GM18519 (cell line): ENCODE measurements at regions not wholly inside any gene's neighbourhood (a gene's known extent, or its start where the extent isn't known, plus 50 kb on each side); places are given as distances from the start of the nearest gene placed in this dataset.

ENCODE experiments used
- ATAC-seq: cut with Tn5 transposase; IDR thresholded peaks from one replicate; pipeline ENCODE4 v1.9.1; 2021; ENCODE audit warnings: mild to moderate bottlenecking, moderate library complexity; ENCODE audit not compliant: unreplicated experiment, low FRiP score

DNA sequence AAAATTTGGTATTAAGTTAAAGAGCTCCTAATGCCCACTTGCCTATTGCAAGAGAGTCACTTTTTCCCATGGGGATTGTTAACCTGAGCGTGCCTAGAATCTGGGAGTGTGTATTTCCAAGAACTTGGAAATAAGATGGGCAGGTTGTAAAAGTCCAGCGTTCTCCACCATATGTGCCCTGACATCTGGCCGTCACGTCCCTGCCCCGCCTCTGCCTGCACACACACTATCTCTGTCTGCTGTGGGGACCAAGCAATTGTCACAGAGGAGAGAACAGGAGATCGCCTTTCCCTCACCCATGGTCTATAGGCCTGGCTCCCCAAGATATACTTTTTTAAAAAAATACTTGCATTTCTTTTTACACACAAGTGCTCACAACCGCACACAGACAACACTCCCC, 396.5 kb upstream of the PFKP start:
- ATAC-seq = no peak

DNA sequence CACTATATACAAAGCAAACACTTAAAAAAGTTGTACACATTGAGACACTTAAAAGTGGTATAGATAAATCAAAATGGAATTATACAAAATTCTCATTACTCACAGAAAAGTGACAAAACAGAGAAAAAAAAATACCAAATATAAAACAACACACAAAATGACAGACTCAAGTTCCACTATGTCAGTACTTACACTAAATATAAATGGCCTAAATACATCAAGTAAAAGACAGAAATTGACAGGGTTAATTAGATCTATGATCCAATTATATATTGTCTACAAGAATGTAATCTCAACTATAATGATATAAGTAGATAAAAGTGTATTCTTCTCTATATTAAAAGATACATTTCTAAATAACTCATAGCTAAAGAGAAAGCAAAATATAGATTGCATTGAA, 401.6 kb upstream of the PFKP start:
- no peak for ATAC-seq

DNA sequence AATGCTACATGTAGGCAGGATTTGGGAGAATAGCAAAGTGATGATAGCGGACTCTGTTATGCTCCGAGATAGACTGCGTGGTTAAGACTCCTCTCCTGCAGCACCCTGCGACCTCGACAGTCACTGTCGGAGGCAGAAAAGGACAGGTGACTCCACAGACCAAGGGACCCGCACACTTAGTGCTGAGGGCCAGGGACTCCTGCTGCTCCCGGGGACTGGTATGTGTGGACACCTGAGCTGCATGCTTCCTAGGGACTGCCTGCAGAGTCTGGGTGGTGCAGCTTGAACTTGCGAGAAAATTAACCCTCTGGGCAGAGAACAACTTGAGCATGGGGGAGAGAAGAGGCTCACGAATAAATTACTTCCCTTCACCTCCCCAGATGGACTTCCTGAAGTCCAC, 407.1 kb upstream of the PFKP start:
- no peak for ATAC-seq

DNA sequence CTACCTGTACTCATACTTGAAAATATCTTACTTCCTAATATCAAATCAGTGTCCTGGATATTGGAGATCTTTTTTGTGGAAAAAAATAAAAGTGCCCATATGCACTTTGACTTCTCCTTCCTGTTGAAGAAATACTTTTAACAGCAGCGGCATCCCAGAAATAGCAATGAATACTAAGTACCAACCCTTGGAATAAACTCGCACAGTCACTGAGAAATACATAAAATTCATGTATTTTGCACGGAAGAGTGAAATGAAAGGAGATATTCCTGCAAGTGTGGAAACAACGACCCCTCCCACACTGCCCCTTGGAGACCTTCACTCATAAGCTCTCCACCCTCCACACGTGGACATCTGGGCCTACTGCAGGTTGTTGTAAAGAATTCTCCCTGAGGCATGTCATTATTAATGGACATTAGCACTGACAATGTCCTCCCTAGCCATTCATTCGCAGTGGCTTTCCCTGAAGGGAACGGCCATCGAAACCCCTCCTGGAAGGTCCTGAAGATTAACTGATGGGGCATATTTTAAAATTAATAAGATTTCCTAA, 407.6 kb upstream of the PFKP start:
- no peak for ATAC-seq

DNA sequence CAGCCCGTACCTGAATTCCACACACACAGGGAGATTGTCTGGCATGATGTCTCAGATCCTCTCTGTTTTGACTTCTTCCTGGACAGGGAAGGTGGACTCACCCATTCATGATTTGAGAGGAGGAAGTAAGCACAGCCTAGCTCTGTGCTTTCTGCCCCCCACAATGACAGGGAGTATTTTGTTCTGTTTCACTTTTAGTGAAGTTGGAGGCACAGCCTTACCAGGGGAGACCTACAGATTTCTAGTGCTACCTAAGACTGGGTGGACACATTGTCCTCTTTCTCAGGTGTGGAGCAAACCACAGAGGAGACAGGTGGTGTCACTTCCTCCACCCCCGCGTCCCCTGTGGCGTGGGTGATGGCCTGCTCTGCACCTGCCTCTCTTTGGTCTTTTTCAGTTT, 408.6 kb upstream of the PFKP start:
- ATAC-seq = no peak

DNA sequence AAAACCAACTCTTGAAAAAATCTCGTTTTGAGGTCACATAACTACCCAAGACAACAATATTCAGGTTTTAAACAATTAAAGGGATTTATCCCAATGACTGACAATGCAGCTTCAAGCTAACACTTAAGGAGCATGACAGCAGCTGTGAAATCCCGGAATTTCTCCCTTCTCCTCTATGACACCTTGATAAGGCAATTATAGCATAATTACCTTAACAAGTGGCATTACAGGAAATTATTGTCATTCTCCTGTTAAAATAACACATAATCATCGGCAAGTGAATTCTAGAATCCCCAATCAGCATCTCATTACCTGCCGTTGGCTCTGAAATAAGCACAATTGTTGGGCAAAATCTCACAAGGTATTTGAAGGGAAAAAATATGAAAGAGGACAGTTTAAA, 417.0 kb upstream of the PFKP start:
- ATAC-seq = no peak

DNA sequence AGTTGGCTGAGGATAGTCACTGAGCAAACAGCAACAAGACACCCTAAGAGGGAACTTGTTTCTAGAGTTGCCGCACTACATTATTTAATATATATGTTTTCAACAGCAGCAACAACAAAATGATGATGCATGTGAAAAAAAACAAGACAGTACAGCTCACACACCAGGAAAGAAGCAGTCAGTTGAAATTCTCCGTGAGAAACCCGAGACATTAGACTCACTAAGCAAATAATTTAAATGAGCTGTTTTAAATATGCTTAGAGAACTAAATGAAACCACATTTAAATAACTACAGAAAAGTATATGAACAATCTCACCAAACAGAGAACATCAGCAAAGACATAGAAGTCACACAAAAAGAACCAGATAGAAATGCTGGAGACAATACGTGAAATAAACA, 426.3 kb upstream of the PFKP start:
- ATAC-seq = no peak

DNA sequence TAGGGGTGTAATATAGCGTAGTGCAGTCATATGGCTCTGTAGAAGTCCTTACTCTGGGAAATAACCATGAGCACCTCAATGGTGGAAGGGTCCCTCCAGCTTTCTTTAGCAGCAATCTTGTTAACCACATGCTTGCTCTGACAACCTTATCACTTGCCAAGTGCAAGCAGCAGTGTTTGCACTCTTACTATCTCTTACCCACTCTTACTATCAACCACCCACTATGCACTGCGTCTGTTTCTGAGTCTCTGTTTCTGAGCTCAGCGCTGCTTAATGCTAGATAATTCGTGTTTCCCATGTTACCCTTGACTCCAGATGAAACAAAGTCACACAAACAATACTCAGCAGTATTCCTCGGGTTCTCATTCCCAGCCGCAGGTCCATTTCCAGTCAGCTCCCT, 433.7 kb upstream of the PFKP start:
- ATAC-seq = no peak

DNA sequence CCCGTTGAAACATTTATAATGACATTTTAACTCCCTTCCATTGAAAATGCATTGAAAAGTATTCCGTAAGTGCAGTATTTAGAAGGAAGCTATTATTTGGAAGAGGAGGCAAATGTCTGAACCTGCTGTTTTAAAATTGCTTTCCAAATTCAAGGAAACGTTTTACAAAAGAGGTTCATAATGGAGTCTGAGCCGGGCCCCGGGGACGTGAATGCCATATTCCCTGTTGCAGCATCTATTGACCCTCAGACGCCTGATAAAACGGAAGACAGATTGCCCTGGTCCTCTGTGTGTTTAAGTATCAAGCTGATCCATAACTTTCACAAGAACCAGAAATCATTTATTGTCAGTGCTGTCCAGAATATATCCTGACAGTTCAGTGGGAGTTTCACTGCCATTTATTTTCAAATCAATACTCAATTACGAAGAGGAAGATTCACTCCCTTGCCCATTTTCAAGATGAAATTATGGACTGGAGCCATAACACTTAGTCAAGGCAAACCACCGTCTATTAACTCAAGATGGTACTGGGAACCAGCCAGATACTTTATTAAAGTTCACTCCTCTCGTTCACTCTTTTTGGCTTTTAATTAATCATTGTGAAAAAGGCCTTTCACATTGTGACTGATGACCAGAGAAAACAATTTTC, 435.7 kb upstream of the PFKP start:
- no peak for ATAC-seq

DNA sequence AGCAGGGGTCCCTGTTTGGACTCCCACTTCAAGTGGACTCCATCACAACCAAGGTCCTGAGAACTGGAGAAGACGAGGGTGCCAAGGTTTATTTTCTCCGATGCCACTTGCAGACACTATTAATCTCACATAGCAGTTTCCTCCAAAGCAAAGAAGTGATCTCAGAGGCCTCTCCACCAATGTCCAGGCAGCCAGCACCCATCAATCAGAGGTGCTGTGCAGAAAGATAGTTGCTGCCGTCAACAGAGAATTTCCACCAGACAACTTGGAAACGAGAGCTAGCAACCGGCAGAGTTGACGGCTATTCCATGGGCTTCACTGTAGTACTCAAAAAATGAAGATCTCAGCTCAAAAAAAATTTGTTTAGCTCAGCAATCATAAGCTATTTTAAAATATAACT, 438.6 kb upstream of the PFKP start:
- ATAC-seq = no peak

DNA sequence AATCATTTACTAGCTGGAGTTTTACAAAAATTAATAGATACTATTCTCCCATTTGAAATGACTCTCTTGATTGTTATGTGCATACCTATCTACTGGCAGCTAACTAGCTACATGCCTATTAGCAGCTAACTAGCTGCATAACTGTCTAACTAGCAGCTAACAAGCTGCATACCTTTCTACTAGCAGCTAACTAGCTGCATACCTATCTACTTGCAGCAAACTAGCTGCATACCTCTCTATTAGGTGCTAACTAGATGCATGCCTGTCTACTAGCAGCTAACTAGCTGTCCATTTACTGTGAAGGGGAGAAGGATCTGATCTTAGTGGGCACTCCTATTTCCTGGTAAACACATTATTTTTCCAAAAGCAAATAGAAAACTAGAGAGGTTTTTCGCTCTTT, 439.4 kb upstream of the PFKP start:
- ATAC-seq = no peak

DNA sequence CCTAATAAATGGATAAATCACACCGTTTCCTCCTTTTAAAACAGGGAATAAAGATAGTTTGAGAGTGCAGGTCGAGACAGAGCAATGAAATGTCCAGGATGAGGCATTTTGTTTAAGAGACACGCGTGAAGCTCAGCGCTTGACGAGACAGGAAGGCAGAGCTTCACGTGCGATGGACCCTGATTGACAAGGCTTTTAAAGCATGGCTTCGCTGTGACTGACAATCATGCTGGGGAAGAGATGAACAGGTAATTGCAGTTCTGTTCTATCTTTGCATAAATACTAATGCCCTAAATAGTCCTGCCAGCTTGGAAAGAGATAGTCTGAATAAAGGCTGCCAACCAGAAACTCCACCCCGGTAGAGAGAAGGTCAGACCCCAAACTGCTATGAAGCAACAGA, 442.3 kb upstream of the PFKP start:
- no peak for ATAC-seq

DNA sequence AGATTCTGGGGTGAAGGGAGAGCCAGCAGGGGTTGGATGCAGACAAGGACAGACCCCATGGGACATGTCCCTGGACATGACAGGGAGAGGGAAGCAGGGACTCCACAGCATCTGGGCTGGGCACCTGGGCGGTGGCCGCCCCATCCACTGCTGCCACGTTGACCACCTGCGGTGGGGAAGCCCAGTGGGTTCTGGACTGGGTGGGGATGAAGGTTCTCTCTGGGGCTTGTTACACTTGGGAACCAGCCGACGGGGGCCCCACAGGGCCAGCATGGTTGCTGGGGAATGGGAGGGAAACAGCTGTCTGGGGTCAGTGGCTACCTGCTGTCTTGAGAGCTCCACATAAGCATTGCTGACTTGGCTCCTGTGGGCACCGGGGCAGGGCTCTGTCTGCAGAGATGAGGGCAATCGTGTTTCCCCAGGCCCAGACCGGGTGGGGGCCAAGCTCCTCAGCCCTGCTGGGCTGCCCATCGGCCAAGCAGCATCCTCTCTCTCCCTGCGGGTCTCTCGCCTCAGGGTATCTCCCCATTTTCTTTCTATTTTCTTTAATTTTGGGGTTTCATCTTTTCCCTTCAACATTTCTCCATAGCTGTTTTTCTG, 443.6 kb upstream of the PFKP start:
- no peak for ATAC-seq

DNA sequence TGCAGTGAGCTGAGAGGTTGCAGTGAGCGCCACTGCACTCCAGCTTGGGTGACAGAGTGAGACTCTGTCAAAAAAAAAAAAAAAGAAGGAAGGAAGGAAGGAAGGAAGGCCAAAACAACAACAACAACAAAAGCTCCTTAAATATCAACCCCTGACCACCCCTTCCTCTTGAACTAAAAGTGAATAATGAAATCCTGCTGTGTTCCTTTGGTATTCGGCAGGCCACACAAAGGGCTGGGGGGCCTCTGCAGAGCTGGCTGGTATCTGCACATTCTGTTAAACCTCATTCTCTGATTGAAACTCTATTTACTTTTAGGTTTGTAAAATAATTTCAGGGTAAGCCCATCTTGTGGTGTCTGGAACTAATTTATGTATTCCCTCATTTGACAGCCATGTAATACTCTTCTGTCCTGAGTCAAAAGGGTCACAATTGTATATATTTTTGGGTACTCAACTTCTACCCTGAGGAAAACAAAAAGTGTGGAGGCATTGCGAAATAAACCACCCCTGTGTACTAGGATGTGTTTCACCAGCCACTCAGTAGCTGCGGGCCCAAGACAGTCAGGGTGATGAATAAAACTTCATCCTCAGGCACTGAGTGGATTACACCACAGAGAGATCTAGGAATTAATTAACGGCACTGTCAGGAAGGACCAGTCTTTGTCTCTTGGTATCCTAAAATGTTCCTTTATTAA, 446.4 kb upstream of the PFKP start:
- no peak for ATAC-seq

DNA sequence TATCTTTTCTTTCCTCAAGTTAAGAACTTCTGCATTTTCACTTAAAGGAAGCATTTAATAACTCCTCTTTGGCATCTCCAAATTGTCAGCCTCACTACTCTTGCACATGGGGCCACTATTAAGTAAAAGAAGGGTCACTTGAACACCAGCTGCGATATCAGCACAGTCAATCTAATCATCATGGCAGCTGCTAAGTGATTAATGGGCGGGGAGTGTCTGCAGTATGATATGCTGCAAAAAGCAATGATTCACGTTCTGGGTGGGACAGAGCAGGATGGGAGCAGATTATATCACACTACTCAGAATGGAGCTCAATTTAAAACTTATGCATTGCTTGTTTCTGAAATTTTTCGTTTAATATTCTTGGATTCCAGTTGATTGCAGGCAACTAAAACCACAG, 447.4 kb upstream of the PFKP start:
- no peak for ATAC-seq

DNA sequence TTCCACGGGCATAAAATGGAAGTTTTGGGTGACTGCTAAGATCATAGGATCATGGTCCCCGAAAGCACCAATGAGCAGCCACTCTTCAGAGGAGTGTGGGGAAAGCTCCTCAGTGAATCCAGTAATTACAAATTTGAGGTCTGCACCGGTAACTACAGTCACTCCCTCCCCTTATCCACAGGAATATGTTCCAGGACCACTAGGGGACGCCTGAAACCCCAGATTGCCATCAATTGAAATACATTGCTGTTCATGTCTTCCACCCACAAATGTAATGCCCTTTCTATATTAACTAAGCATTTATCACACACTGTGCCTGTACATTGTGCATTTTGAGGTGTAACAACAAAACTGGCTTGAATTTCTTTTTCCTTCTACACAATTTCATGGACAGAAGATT, 447.9 kb upstream of the PFKP start:
- no peak for ATAC-seq

DNA sequence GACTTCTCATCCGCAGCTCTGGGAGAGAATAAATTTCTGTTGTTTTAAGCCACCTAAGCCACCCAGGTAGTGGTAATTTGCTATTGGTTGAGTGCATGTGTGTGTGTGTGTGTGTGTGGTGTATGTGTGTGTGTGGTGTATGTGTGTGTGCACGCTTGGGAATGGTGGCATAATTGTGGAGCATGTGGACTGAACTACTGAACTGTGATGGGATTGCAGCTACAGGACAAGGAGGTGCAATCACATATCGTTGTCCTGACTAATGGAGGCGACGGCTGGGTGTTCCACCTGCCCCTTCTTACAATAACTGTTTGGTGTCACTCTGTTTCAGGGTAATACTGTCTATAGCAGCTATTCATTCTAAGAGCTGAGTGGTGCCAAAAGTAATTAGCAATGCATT, 448.7 kb upstream of the PFKP start:
- ATAC-seq = no peak

DNA sequence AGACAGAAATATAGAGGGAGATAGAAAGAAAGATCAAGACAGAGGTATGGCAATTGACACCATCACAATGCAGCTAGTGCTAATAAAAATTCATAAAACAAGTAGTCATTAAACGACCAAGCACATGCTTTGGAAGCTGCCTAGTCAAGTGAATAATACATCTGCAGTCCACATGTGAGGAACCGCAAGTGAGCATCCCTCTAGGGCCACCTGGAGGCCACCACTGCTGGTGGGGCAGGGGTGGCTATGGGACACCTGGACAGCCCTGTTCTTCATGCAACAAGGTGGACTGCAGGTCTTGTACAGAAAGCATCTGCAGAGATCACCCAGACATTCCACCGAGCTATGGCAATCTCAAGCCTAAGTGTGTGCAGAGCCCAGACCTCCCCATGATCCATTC, 451.1 kb upstream of the PFKP start:
- ATAC-seq = no peak

DNA sequence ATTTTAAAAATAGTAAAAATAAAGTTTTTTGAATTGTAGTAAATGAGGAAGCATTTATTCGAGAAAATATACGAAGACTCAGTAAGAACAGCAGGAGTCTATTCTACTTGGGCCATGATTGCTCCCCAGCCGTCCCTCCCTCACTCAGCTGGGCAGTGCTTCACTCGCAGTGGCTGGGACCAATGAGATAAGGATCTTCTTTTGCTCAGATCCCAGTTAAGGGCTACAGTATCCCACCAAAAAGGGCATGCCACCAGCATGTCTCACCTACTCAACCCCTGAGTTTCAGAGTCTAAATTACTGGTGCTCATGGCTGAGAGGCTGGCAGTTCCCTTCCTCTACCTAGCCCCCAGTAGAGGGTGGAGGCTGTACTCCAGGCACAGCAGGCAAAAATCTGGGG, 455.7 kb upstream of the PFKP start:
- ATAC-seq = no peak

DNA sequence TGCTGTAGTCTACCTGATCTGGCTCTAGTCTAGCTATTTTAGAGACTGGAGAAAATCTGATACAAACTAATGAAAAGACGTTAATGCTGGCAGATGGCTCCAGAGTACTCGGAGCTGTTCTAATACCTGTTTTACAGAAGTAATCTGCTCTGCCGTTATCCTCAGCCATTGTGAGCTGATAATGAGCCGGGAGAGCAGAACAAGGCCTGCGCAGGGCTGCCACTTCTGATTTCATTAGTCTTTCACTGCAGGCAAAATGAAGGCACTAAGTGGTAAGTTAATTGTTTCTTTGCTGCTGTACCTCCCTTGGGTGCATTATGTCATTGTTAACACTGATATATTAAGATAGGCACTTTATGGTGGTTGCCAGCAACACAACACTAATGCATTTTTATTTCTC, 456.4 kb upstream of the PFKP start:
- ATAC-seq = no peak

DNA sequence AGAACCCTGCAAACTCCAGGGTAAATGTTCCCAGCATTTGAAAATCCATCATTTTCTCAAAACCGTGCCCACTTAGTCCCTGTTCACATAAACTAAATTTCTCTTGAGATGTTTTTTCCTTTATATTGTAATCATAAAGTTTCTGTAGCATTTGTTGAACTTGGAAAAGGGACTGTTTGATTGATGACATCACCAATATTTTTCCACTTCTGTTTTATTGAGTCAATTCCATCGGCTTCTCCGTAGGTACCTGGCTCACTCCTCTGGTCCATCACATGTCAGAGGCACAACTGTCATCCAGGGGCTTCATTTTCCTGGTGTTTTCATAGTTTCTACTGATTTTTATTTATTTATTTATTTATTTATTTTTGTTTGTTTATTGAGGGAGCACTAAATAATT, 462.5 kb upstream of the PFKP start:
- ATAC-seq = no peak

DNA sequence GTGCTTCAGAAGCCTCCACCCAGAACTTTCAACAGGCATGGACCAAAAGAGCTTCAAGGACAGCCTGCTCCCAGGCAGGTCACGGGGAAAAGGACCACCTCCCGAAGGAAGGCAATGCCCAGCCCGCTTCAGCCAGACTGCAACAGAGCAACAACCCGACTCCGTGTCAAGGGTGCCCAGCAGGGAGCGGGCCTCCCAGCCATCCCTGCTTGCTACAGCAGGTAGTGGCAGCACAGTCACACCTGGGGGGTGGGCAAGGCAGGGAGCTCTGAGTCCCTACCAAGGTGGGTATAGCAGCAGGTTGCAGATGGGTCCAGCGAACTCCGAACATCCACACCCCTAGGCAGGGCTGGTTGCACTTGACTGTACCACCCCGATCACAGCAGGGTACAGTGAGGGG, 467.8 kb upstream of the PFKP start:
- ATAC-seq = no peak
